PC-9 (cell line): ENCODE measurements at regions not wholly inside any gene's neighbourhood (a gene's known extent, or its start where the extent isn't known, plus 50 kb on each side); places are given as distances from the start of the nearest gene placed in this dataset.

Source experiments
- BruUV-seq: library from RNA; stranded (reverse); fragments of 400-500 nt; replicated peaks from 2 replicates; lab custom pipeline; 2021; lab: Mats Ljungman, UMichigan
- CTCF ChIA-PET: fragments of 300-600 bp; sonication (Branson Sonifier 250); formaldehyde crosslinking; loops from one replicate; lab custom pipeline; 2022; ENCODE audit warnings: antibody characterized with exemption; lab: Charles Lee
- POLR2A ChIA-PET: fragments of 300-600 bp; sonication (Branson Sonifier 250); formaldehyde crosslinking; loops from one replicate; lab custom pipeline; 2022; ENCODE audit warnings: antibody characterized with exemption; ENCODE audit not compliant: unreplicated experiment; lab: Charles Lee
- DNase-seq, 2 experiments: peaks; one replicate each; pipeline versions ENCODE4 v3.0.0 to v3.0.0-alpha.2; 2015 to 2022; ENCODE audit warnings: mixed read lengths in 1 of 2
- H2AFZ ChIP-seq: fragments of 200-600 bp; sonication (generic); 2 replicates; pipeline ENCODE4 v1.8.1; 2017; ENCODE audit warnings: antibody characterized with exemption
- H3F3A ChIP-seq: fragments of 200-600 bp; sonication (generic); 2 replicates; pipeline ENCODE4 v1.8.1; 2017; ENCODE audit warnings: antibody characterized with exemption, mild to moderate bottlenecking, low read depth; ENCODE audit not compliant: insufficient read depth
- H3K27ac ChIP-seq: fragments of 200-600 bp; sonication (generic); 2 replicates; pipeline ENCODE4 v1.6.1; 2016; ENCODE audit warnings: mixed run types
- H3K27me3 ChIP-seq: fragments of 200-600 bp; sonication (generic); 2 replicates; pipeline ENCODE4 v1.6.1; 2016; ENCODE audit warnings: low read depth, mixed run types; ENCODE audit not compliant: insufficient read depth
- H3K36me3 ChIP-seq: fragments of 200-600 bp; sonication (generic); 2 replicates; pipeline ENCODE4 v1.6.1; 2016; ENCODE audit warnings: low read depth, mixed run types
- H3K4me1 ChIP-seq: fragments of 200-600 bp; sonication (generic); replicated peaks from 2 replicates; pipeline ENCODE4 v1.6.1; 2016; ENCODE audit warnings: mixed run types; ENCODE audit not compliant: insufficient read depth
- H3K4me2 ChIP-seq: fragments of 200-600 bp; sonication (generic); 2 replicates; pipeline ENCODE4 v1.6.1; 2017; ENCODE audit warnings: mixed run types
- H3K4me3 ChIP-seq: fragments of 200-600 bp; sonication (generic); 2 replicates; pipeline ENCODE4 v1.6.1; 2016; ENCODE audit warnings: mixed run types
- H3K79me2 ChIP-seq: fragments of 200-600 bp; sonication (generic); 2 replicates; pipeline ENCODE4 v1.6.1; 2017; ENCODE audit warnings: low read depth, mixed run types
- H3K9me2 ChIP-seq: fragments of 200-600 bp; sonication (generic); 2 replicates; pipeline ENCODE4 v1.8.1; 2017; ENCODE audit warnings: mild to moderate bottlenecking; ENCODE audit not compliant: insufficient read depth
- H3K9me3 ChIP-seq: fragments of 200-600 bp; sonication (generic); 2 replicates; pipeline ENCODE4 v1.8.1; 2016; ENCODE audit warnings: low read depth; ENCODE audit not compliant: insufficient read depth
- H4K20me1 ChIP-seq: fragments of 200-600 bp; sonication (generic); 2 replicates; pipeline ENCODE4 v1.8.1; 2017; ENCODE audit not compliant: insufficient read depth
- CTCF ChIP-seq: fragments of 200-600 bp; sonication (generic); conservative IDR thresholded peaks from 2 replicates; pipeline ENCODE4 v1.6.1; 2017; ENCODE audit warnings: mixed run types, antibody characterized with exemption, mild to moderate bottlenecking, moderate library complexity
- EZH2 ChIP-seq: fragments of 200-600 bp; sonication (generic); IDR thresholded peaks from 2 replicates; pipeline ENCODE4 v1.8.0; 2017; ENCODE audit warnings: antibody characterized with exemption, low read depth
- intact Hi-C: fragments of 100-400 bp; cut with micrococcal nuclease; formaldehyde crosslinking; loops from one replicate; pipeline ENCODE4 v1.10.0; 2022; ENCODE audit not compliant: unreplicated experiment

GRCh38 chr6:113381232-113381631 lies 475.9 kb upstream of the MARCKS start:
- Histone ChIP-seq H3K9me3 (no peaks in the 10 kb centered on the region), H3F3A (peaks cover 10% of the 10 kb centered on the region; the same call in 1 of the 2 replicates), H3K27ac (no peak overlapping the region), H2AFZ (no peak overlapping the region), H3K9me2 (no peaks in the 10 kb centered on the region), H3K79me2 (no peaks in the 10 kb centered on the region), H3K36me3 (no peaks in the 10 kb centered on the region), H3K4me1 (peaks cover 2% of the 10 kb centered on the region), H3K27me3 (no peaks in the 10 kb centered on the region), H4K20me1 (no peaks in the 10 kb centered on the region), H3K4me3 (no peak overlapping the region), H3K4me2 (no peak overlapping the region)
- BruUV-seq = no TSS peak
- no peak for DNase-seq
- POLR2A ChIA-PET = no interaction called here
- TF ChIP-seq EZH2 (no peak), CTCF (no peak)
- intact Hi-C loops = no loop called here
- CTCF ChIA-PET = no interaction called here

- intact Hi-C loops = no loop called here
- BruUV-seq = no TSS peak
- Histone ChIP-seq H3K9me3 (no peaks in the 10 kb centered on the region), H3K4me1 (no peaks in the 10 kb centered on the region), H3K4me3 (no peak overlapping the region), H3K9me2 (no peaks in the 10 kb centered on the region), H3K36me3 (no peaks in the 10 kb centered on the region), H3F3A (peaks cover 10% of the 10 kb centered on the region; the same call in 1 of the 2 replicates), H3K27ac (no peak overlapping the region), H3K79me2 (no peaks in the 10 kb centered on the region), H3K27me3 (no peaks in the 10 kb centered on the region), H3K4me2 (no peak overlapping the region), H4K20me1 (no peaks in the 10 kb centered on the region), H2AFZ (no peak overlapping the region)
- DNase-seq = no peak
- POLR2A ChIA-PET = no interaction called here
- no peak for TF ChIP-seq EZH2
- TF ChIP-seq CTCF = no peak
- CTCF ChIA-PET = no interaction called here
These were observed 475.2 kb upstream of the MARCKS start for GRCh38 chr6:113381959-113382358.

- H2AFZ ChIP-seq = no peak overlapping the region
- H3K9me3 ChIP-seq = no peaks in the 10 kb centered on the region
- H3K27me3 ChIP-seq = no peaks in the 10 kb centered on the region
- H3F3A ChIP-seq = peaks cover 10% of the 10 kb centered on the region; the same call in 1 of the 2 replicates
- H3K4me1 ChIP-seq = no peaks in the 10 kb centered on the region
- no peaks in the 10 kb centered on the region for H3K36me3 ChIP-seq
- H3K27ac ChIP-seq = no peak overlapping the region
- H3K4me3 ChIP-seq = no peak overlapping the region
- TF ChIP-seq EZH2 = no peak
- TF ChIP-seq CTCF = no peak
- H3K9me2 ChIP-seq = no peaks in the 10 kb centered on the region
- DNase-seq = no peak
- no peak overlapping the region for H3K4me2 ChIP-seq
- POLR2A ChIA-PET = no interaction called here
- CTCF ChIA-PET = no interaction called here
- no peaks in the 10 kb centered on the region for H3K79me2 ChIP-seq
- H4K20me1 ChIP-seq = no peaks in the 10 kb centered on the region
- no TSS peak for BruUV-seq
- intact Hi-C loops = no loop called here
These were observed 473.4 kb upstream of the MARCKS start for GRCh38 chr6:113383701-113384100.
